ENCODE measurements at regions not wholly inside any gene's neighbourhood (a gene's known extent, or its start where the extent isn't known, plus 50 kb on each side); places are given as distances from the start of the nearest gene placed in this dataset.

DNA sequence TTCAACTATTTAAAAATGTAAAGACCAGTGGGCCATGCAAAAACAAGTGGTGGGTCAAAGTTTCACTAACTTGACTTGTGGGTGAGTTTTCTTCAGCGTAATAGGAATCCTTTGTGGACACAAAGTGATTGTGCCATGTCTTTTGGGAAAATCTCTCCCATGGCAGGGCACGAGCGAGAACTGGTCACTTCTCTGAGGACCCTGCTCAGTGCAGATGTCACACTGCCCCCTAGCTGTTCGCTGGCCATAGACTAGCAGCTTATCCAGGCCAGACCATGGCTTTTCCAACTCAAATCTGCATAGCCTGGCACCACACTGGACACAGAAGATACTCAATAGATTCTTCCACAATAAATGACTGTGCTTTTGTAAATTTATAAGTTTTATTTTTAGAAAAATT, 306.0 kb upstream of the CCL2 start:
- TF ChIP-seq GATA2 (IDR thresholded peaks at IDR 0.05; ENCODE audit: low read depth, low read length), result no peak
- no peak for TF ChIP-seq GATA3 (IDR thresholded peaks at IDR 0.05; ENCODE audit: low read depth, low read length)
